ENCODE measurements at regions not wholly inside any gene's neighbourhood (a gene's known extent, or its start where the extent isn't known, plus 50 kb on each side); places are given as distances from the start of the nearest gene placed in this dataset.

DNA sequence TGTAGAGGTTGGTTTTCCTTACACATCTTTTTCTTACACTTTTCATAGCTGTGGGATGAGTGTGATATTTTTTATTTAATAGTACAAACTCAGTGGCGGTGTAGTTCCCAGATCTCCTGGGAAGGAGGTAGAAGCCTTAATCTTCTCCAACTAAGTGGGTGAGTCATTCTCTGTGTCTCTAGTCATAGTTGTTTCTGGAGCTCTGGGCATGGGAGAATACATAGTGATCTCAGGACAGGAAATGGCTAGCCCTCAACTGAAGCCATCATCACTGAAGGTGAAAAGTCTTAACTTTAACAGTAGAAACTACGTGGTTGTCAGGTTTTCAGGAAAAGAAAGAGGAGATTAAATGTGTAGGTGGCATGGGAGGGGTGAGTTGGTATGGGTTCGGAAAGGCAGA is 319.4 kb upstream of the FZD8 start:
- Histone ChIP-seq H3K9me3 (ENCODE audit: insufficient read depth in 2 of 2, low read depth in 1 of 2, low read length in 1 of 2) (no peaks in the 10 kb centered on the region), H3K23me2 (ENCODE audit: low read depth, low read length) (no peaks in the 10 kb centered on the region), H4K91ac (replicated peaks; ENCODE audit: insufficient read length, low read length) (no peak overlapping the region), H3K79me1 (ENCODE audit: low read depth, low read length) (no peaks in the 10 kb centered on the region), H2BK20ac (ENCODE audit: low read length) (no peak overlapping the region), H4K5ac (ENCODE audit: insufficient read length, low read depth, low read length) (no peak overlapping the region), H3K4ac (replicated peaks; ENCODE audit: insufficient read length, low read depth, low read length) (no peak overlapping the region), H3K4me2 (ENCODE audit: insufficient read depth in 1 of 2, low read depth in 2 of 2, low read length in 2 of 2) (no peak overlapping the region), H2BK120ac (replicated peaks; ENCODE audit: low read depth, low read length) (no peak overlapping the region), H2AFZ (ENCODE audit: low read length) (no peak overlapping the region), H3K23ac (ENCODE audit: insufficient read length) (no peak overlapping the region), H3K56ac (replicated peaks; ENCODE audit: insufficient read length, low read depth, low read length) (no peak overlapping the region), H2BK12ac (ENCODE audit: low read depth, low read length) (no peak overlapping the region), H3K18ac (ENCODE audit: extremely low read depth, low read length) (no peak overlapping the region), H2BK15ac (ENCODE audit: low read length) (no peak overlapping the region), H4K8ac (ENCODE audit: extremely low read depth, insufficient read depth, low read length) (no peak overlapping the region), H3K79me2 (ENCODE audit: control insufficient read depth in 1 of 2, insufficient read depth in 2 of 2, low read length in 2 of 2) (no peaks in the 10 kb centered on the region), H3K36me3 (ENCODE audit: control insufficient read depth in 2 of 4, insufficient read depth in 4 of 4, low read length in 3 of 4) (no peaks in the 10 kb centered on the region), H3K14ac (ENCODE audit: insufficient read length) (no peak overlapping the region), H3K27me3 (replicated peaks in 1 of 4; ENCODE audit: control insufficient read depth in 3 of 4, extremely low read depth in 1 of 4, insufficient read depth in 3 of 4, low read length in 3 of 4) (0 out of 7 replicates have a peak, but pooled peaks cover 0 to 2% (median 0%) of the 10 kb centered on the region in 4 experiments), H3K4me1 (replicated peaks in 1 of 4; ENCODE audit: control insufficient read depth in 3 of 4, insufficient read depth in 4 of 4, low read length in 3 of 4) (peaks cover 0 to 6% (median 3%) of the 10 kb centered on the region in 4 experiments; a peak in 4 of 7 replicates), H3K9ac (replicated peaks in 1 of 4; ENCODE audit: extremely low read depth in 1 of 4, low read depth in 3 of 4, low read length in 3 of 4) (no peak overlapping the region), H4K20me1 (replicated peaks in 1 of 2; ENCODE audit: control insufficient read depth in 1 of 2, insufficient read depth in 2 of 2, low read length in 2 of 2) (no peaks in the 10 kb centered on the region), H2BK5ac (ENCODE audit: low read depth, low read length) (no peak overlapping the region), H3K27ac (ENCODE audit: low read depth, low read length) (no peak overlapping the region), H2AK5ac (ENCODE audit: low read depth, low read length) (no peak overlapping the region), H3K4me3 (ENCODE audit: extremely low read depth in 1 of 4, insufficient read depth in 2 of 4, low read depth in 3 of 4, low read length in 4 of 4) (no peak overlapping the region)
- FAIRE-seq (no peak), DNase-seq (ENCODE audit: low read depth in 1 of 2, low spot score in 2 of 2) (no peak)
- POLR2A ChIA-PET (ENCODE audit: partially characterized antibody) = no interaction called here
- CTCF ChIA-PET (ENCODE audit: partially characterized antibody) = no interaction called here
- TF ChIP-seq CEBPB (IDR thresholded peaks at IDR 0.05; ENCODE audit: low read depth, low read length) (no peak), CHD2 (IDR thresholded peaks at IDR 0.05; ENCODE audit: low read length) (no peak), SP1 (IDR thresholded peaks at IDR 0.05; ENCODE audit: low read depth, low read length) (no peak), POLR2AphosphoS5 (IDR thresholded peaks at IDR 0.05; ENCODE audit: low read depth, low read length) (no peak), RFX5 (IDR thresholded peaks at IDR 0.05; ENCODE audit: borderline replicate concordance, low read depth, low read length) (no peak), CREB1 (IDR thresholded peaks at IDR 0.05) (no peak), BCL11A (IDR thresholded peaks at IDR 0.05; ENCODE audit: low read depth in 2 of 2, low read length in 2 of 2) (no peak), RXRA (IDR thresholded peaks at IDR 0.05; ENCODE audit: insufficient read depth, low read depth, low read length) (no peak), BACH1 (IDR thresholded peaks at IDR 0.05; ENCODE audit: low read length) (no peak), CHD1 (IDR thresholded peaks at IDR 0.05; ENCODE audit: low read depth, low read length) (no peak)
- TF ChIP-seq, protein P1, sequence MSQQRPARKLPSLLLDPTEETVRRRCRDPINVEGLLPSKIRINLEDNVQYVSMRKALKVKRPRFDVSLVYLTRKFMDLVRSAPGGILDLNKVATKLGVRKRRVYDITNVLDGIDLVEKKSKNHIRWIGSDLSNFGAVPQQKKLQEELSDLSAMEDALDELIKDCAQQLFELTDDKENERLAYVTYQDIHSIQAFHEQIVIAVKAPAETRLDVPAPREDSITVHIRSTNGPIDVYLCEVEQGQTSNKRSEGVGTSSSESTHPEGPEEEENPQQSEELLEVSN (IDR thresholded peaks at IDR 0.05) = no peak
- 96% methylated on average over 3 of the region's 3 CpGs; no CpG with 5 or more reads in 1 of the 2 experiments for WGBS, 2 experiments (ENCODE audit: extremely low coverage in 1 of 2, insufficient coverage in 1 of 2, insufficient read length in 1 of 2, insufficient replicate concordance in 2 of 2, low coverage in 1 of 2, low lambda C conversion rate in 2 of 2, missing lambda C conversion rate in 1 of 2)
